HG02642 (cell line): ENCODE measurements at regions not wholly inside any gene's neighbourhood (a gene's known extent, or its start where the extent isn't known, plus 50 kb on each side); places are given as distances from the start of the nearest gene placed in this dataset.

Experiments used
- ATAC-seq: cut with Tn5 transposase; IDR thresholded peaks from one replicate; pipeline ENCODE4 v1.9.1; 2021; ENCODE audit warnings: mild to moderate bottlenecking; ENCODE audit not compliant: unreplicated experiment, poor library complexity

GRCh38 chr1:5010656-5011055, 356.2 kb downstream of the AJAP1 start:
- no peak for ATAC-seq

GRCh38 chr1:5010236-5010635, 355.8 kb downstream of the AJAP1 start:
- no peak for ATAC-seq

GRCh38 chr1:5009376-5010065, 355.1 kb downstream of the AJAP1 start:
- no peak for ATAC-seq

GRCh38 chr1:5005171-5005570, 350.8 kb downstream of the AJAP1 start:
- ATAC-seq = no peak

GRCh38 chr1:5002676-5003075, 348.3 kb downstream of the AJAP1 start:
- ATAC-seq = no peak

GRCh38 chr1:5001466-5001865, 347.1 kb downstream of the AJAP1 start:
- ATAC-seq = no peak

- no peak for ATAC-seq
These were observed 331.9 kb downstream of the AJAP1 start for GRCh38 chr1:4986306-4986705.

GRCh38 chr1:4984841-4985240, 330.4 kb downstream of the AJAP1 start:
- no peak for ATAC-seq

GRCh38 chr1:4980211-4980610, 325.8 kb downstream of the AJAP1 start:
- no peak for ATAC-seq

GRCh38 chr1:4978660-4979390, 324.4 kb downstream of the AJAP1 start:
- no peak for ATAC-seq

- no peak for ATAC-seq
These were observed 323.3 kb downstream of the AJAP1 start for GRCh38 chr1:4977701-4978100.

GRCh38 chr1:4976859-4977440, 322.5 kb downstream of the AJAP1 start:
- no peak for ATAC-seq

GRCh38 chr1:4975856-4976255, 321.4 kb downstream of the AJAP1 start:
- no peak for ATAC-seq

GRCh38 chr1:4974981-4975685, 320.7 kb downstream of the AJAP1 start:
- no peak for ATAC-seq

GRCh38 chr1:4973341-4973740, 318.9 kb downstream of the AJAP1 start:
- no peak for ATAC-seq

- ATAC-seq = no peak
These were observed 318.4 kb downstream of the AJAP1 start for GRCh38 chr1:4972761-4973320.

GRCh38 chr1:4971666-4972065, 317.3 kb downstream of the AJAP1 start:
- ATAC-seq = no peak

- ATAC-seq = no peak
These were observed 316.1 kb downstream of the AJAP1 start for GRCh38 chr1:4970532-4970931.

GRCh38 chr1:4969556-4970129, 315.2 kb downstream of the AJAP1 start:
- ATAC-seq = no peak

GRCh38 chr1:4965346-4966075, 311.1 kb downstream of the AJAP1 start:
- no peak for ATAC-seq
